ENCODE measurements at regions not wholly inside any gene's neighbourhood (a gene's known extent, or its start where the extent isn't known, plus 50 kb on each side); places are given as distances from the start of the nearest gene placed in this dataset.

- DNase-seq (ENCODE audit: low read depth in 2 of 3, low spot score in 1 of 3), result no peak
Measured at GRCh38 chr15:63454503-63455211, 49.7 kb upstream of the USP3 start.

Measured in stimulated activated CD4-positive, alpha-beta T cell treated with anti-CD3 and anti-CD28 coated beads, Interleukin-12 subunit alpha, Interleukin-12 subunit beta, amount 100 ng/mL, for 48 hours (primary cell).